GM21723 (cell line): ENCODE measurements at regions not wholly inside any gene's neighbourhood (a gene's known extent, or its start where the extent isn't known, plus 50 kb on each side); places are given as distances from the start of the nearest gene placed in this dataset.
A peak's percentile ranks its signal among the peaks of the same experiment; 100 is the strongest.
"Not testable (repeated sequence)": the region's sequence is repeated elsewhere in the genome, so short reads cannot be mapped to it uniquely, and the experiment has no call there.

Experiments used
- ATAC-seq: cut with Tn5 transposase; IDR thresholded peaks from one replicate; pipeline ENCODE4 v1.9.1; 2021; ENCODE audit warnings: mild to moderate bottlenecking, moderate library complexity; ENCODE audit not compliant: unreplicated experiment

- ATAC-seq = no peak
Measured at GRCh38 chr12:28770322-28770721, 378.8 kb upstream of the FAR2 start.

- no peak for ATAC-seq
Measured at GRCh38 chr12:28771968-28772367, 377.1 kb upstream of the FAR2 start.

- ATAC-seq = no peak
Measured at GRCh38 chr12:28775556-28775955, 373.5 kb upstream of the FAR2 start.

- no peak for ATAC-seq
Measured at GRCh38 chr12:28776220-28776619, 372.9 kb upstream of the FAR2 start.

- no peak for ATAC-seq
Measured at GRCh38 chr12:28776913-28777422, 372.1 kb upstream of the FAR2 start.

GRCh38 chr12:28777603-28778365 is 371.3 kb upstream of the FAR2 start:
- ATAC-seq = no peak

GRCh38 chr12:28780096-28780495 is 369.0 kb upstream of the FAR2 start:
- no peak for ATAC-seq

- no peak for ATAC-seq
Measured at GRCh38 chr12:28780960-28781359, 368.1 kb upstream of the FAR2 start.

GRCh38 chr12:28781671-28782652 is 367.1 kb upstream of the FAR2 start:
- ATAC-seq = no peak

- no peak for ATAC-seq
Measured at GRCh38 chr12:28782812-28783211, 366.3 kb upstream of the FAR2 start.

- no peak for ATAC-seq
Measured at GRCh38 chr12:28787151-28787550, 361.9 kb upstream of the FAR2 start.

GRCh38 chr12:28788256-28788655 is 360.8 kb upstream of the FAR2 start:
- not testable (repeated sequence) for ATAC-seq

GRCh38 chr12:28793581-28794151 is 355.4 kb upstream of the FAR2 start:
- ATAC-seq = no peak

GRCh38 chr12:28794211-28794610 is 354.9 kb upstream of the FAR2 start:
- no peak for ATAC-seq

- ATAC-seq = no peak
Measured at GRCh38 chr12:28794786-28795185, 354.3 kb upstream of the FAR2 start.

- no peak for ATAC-seq
Measured at GRCh38 chr12:28795311-28795710, 353.8 kb upstream of the FAR2 start.

GRCh38 chr12:28799348-28799747 is 349.7 kb upstream of the FAR2 start:
- no peak for ATAC-seq

- ATAC-seq = peak; percentile 81
Measured at GRCh38 chr12:28800129-28800528, 348.9 kb upstream of the FAR2 start.

- ATAC-seq = no peak
Measured at GRCh38 chr12:28802706-28803438, 346.2 kb upstream of the FAR2 start.

- no peak for ATAC-seq
Measured at GRCh38 chr12:28807535-28807934, 341.5 kb upstream of the FAR2 start.

GRCh38 chr12:28811457-28811856 is 337.6 kb upstream of the FAR2 start:
- ATAC-seq = no peak
